Amygdala (tissue), 56 donors: ENCODE measurements at regions not wholly inside any gene's neighbourhood (a gene's known extent, or its start where the extent isn't known, plus 50 kb on each side); places are given as distances from the start of the nearest gene placed in this dataset.
"Not testable (repeated sequence)": the region's sequence is repeated elsewhere in the genome, so short reads cannot be mapped to it uniquely, and the experiment has no call there.

ENCODE experiments used
- DNase-seq, 56 donors: peaks; one replicate each; lab custom pipeline; 2025; lab: John Stamatoyannopoulos, UW

GRCh38 chr6:166712286-166713228, 85.5 kb upstream of the RPS6KA2 start:
- DNase-seq: no peak

GRCh38 chr6:166710084-166710483, 83.0 kb upstream of the RPS6KA2 start:
- no peak for DNase-seq

- DNase-seq: no peak
Measured at GRCh38 chr6:166708460-166708859, 81.4 kb upstream of the RPS6KA2 start.

- peak in 32 of 56 donors; percentile 5 to 70 (median 31) for DNase-seq
Measured at GRCh38 chr6:166707045-166707444, 80.0 kb upstream of the RPS6KA2 start.

GRCh38 chr6:166705069-166705468, 78.0 kb upstream of the RPS6KA2 start:
- no peak for DNase-seq

GRCh38 chr6:166704171-166704570, 77.1 kb upstream of the RPS6KA2 start:
- DNase-seq: no peak

GRCh38 chr6:166703149-166703710, 76.2 kb upstream of the RPS6KA2 start:
- DNase-seq: no peak

- DNase-seq: not testable (repeated sequence)
Measured at GRCh38 chr6:166701424-166701823, 74.4 kb upstream of the RPS6KA2 start.

GRCh38 chr6:166700871-166701270, 73.8 kb upstream of the RPS6KA2 start:
- not testable (repeated sequence) for DNase-seq

GRCh38 chr6:166697113-166697512, 70.1 kb upstream of the RPS6KA2 start:
- no peak for DNase-seq

- DNase-seq: no peak
Measured at GRCh38 chr6:166693880-166694279, 66.8 kb upstream of the RPS6KA2 start.

- DNase-seq: no peak
Measured at GRCh38 chr6:166692723-166693302, 65.8 kb upstream of the RPS6KA2 start.

- no peak for DNase-seq
Measured at GRCh38 chr6:166691746-166692145, 64.7 kb upstream of the RPS6KA2 start.

GRCh38 chr6:166691199-166691598, 64.1 kb upstream of the RPS6KA2 start:
- DNase-seq: no peak

- DNase-seq: no peak
Measured at GRCh38 chr6:166689687-166690086, 62.6 kb upstream of the RPS6KA2 start.

GRCh38 chr6:166688901-166689300, 61.9 kb upstream of the RPS6KA2 start:
- no peak for DNase-seq

GRCh38 chr6:166687879-166688205, 60.8 kb upstream of the RPS6KA2 start:
- no peak for DNase-seq

GRCh38 chr6:166687070-166687878, 60.2 kb upstream of the RPS6KA2 start:
- DNase-seq: no peak

- no peak for DNase-seq
Measured at GRCh38 chr6:166686317-166686716, 59.3 kb upstream of the RPS6KA2 start.

GRCh38 chr6:166684866-166685265, 57.8 kb upstream of the RPS6KA2 start:
- DNase-seq: no peak

GRCh38 chr6:166684170-166684569, 57.1 kb upstream of the RPS6KA2 start:
- no peak for DNase-seq
